IMR-90 (cell line): ENCODE measurements at regions not wholly inside any gene's neighbourhood (a gene's known extent, or its start where the extent isn't known, plus 50 kb on each side); places are given as distances from the start of the nearest gene placed in this dataset.

Experiments
- CEBPB ChIP-seq: IDR thresholded peaks from 2 replicates; pipeline ENCODE4 v1.6.1; 2012; ENCODE audit warnings: low read depth, low read length, improper control_type of control experiment
- MAFK ChIP-seq: IDR thresholded peaks from 2 replicates; pipeline ENCODE4 v1.6.1; 2012; ENCODE audit warnings: low read depth, low read length, improper control_type of control experiment
- MXI1 ChIP-seq: IDR thresholded peaks from 2 replicates; pipeline ENCODE4 v1.6.1; 2012; ENCODE audit warnings: low read depth, mild to moderate bottlenecking, low read length, moderate library complexity, borderline replicate concordance
- POLR2A ChIP-seq: IDR thresholded peaks from 2 replicates; pipeline ENCODE4 v1.6.1; 2012; ENCODE audit warnings: mild to moderate bottlenecking, low read depth, low read length
- RCOR1 ChIP-seq: IDR thresholded peaks from 2 replicates; pipeline ENCODE4 v1.6.1; 2012; ENCODE audit warnings: mild to moderate bottlenecking, low read length, improper control_type of control experiment; ENCODE audit not compliant: insufficient replicate concordance
- RFX5 ChIP-seq: IDR thresholded peaks from 2 replicates; pipeline ENCODE4 v1.8.0; 2012; ENCODE audit warnings: low read depth, mild to moderate bottlenecking, low read length, moderate library complexity
- TF ChIP-seq, protein P1 (sequence below): conservative IDR thresholded peaks from 2 replicates; pipeline ENCODE4 v1.5.1; 2012; ENCODE audit warnings: mild to moderate bottlenecking, low read depth, low read length, improper control_type of control experiment

DNA sequence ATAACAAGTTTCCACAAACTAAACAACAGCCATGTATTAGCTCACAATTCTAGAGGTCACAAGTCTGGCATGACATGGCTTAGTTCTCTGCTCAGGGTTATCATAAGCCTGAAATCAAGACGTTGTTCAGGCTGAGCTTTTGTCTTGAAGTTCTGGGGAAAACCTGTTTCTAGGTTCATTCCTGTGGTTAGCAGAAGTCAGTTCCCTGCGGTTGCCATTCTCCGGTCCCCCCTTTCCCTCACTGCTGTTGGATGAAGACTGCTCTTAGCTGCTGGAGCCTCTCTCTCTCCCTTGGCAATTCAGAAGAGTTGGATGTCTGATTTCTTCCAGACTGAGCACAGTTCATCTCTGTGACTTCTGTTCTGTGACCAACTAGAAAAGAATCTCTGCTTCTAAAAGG, 962.6 kb downstream of the PCDH7 start:
- TF ChIP-seq RCOR1: no peak
- no peak for TF ChIP-seq CEBPB
- TF ChIP-seq, protein P1, sequence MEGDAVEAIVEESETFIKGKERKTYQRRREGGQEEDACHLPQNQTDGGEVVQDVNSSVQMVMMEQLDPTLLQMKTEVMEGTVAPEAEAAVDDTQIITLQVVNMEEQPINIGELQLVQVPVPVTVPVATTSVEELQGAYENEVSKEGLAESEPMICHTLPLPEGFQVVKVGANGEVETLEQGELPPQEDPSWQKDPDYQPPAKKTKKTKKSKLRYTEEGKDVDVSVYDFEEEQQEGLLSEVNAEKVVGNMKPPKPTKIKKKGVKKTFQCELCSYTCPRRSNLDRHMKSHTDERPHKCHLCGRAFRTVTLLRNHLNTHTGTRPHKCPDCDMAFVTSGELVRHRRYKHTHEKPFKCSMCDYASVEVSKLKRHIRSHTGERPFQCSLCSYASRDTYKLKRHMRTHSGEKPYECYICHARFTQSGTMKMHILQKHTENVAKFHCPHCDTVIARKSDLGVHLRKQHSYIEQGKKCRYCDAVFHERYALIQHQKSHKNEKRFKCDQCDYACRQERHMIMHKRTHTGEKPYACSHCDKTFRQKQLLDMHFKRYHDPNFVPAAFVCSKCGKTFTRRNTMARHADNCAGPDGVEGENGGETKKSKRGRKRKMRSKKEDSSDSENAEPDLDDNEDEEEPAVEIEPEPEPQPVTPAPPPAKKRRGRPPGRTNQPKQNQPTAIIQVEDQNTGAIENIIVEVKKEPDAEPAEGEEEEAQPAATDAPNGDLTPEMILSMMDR: no peak
- no peak for TF ChIP-seq POLR2A
- no peak for TF ChIP-seq MAFK
- no peak for TF ChIP-seq MXI1
- no peak for TF ChIP-seq RFX5
